ENCODE measurements at regions not wholly inside any gene's neighbourhood (a gene's known extent, or its start where the extent isn't known, plus 50 kb on each side); places are given as distances from the start of the nearest gene placed in this dataset.
A peak's percentile ranks its signal among the peaks of the same experiment; 100 is the strongest.

DNA sequence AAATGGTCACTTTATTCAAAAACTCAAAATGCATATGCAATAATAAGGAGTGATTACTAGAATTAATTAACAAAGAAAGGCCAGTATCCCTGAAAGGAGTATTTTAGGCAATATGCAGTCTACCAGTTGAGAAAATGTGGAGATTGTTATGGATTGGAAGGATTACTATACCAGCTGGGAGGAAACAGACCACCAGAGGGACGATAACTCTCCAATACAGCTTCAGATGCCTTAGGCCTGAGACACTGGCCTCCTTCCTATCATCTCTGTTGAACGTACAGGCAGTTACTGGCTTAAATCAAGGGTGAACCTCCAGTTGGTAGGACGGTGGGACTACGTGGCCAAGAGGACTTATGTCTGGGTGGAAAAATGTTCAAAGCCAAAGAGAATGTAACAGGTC, 336.4 kb upstream of the EPHA4 start:
- no peak for DNase-seq (ENCODE audit: low spot score)
- H3K4me2 ChIP-seq = no peak overlapping the region
- H3K27me3 ChIP-seq = no peaks in the 10 kb centered on the region
- H3K9me2 ChIP-seq (replicated peaks; ENCODE audit: insufficient read depth) = no peaks in the 10 kb centered on the region
- no peak overlapping the region for H3K4me3 ChIP-seq
- H3K27ac ChIP-seq = no peak overlapping the region
- H4K20me1 ChIP-seq (ENCODE audit: insufficient read depth, poor library complexity, severe bottlenecking) = no peaks in the 10 kb centered on the region
- no peaks in the 10 kb centered on the region for H3K36me3 ChIP-seq (replicated peaks; ENCODE audit: insufficient read depth, low read depth)
- H3K4me1 ChIP-seq (ENCODE audit: insufficient read depth) = no peaks in the 10 kb centered on the region
- TF ChIP-seq EZH2 (IDR thresholded peaks at IDR 0.05; ENCODE audit: borderline replicate concordance) (no peak), EZH2phosphoT487 (IDR thresholded peaks at IDR 0.05; ENCODE audit: low read depth, severe bottlenecking, unreplicated experiment) (no peak)
- TF ChIP-seq, protein P1, sequence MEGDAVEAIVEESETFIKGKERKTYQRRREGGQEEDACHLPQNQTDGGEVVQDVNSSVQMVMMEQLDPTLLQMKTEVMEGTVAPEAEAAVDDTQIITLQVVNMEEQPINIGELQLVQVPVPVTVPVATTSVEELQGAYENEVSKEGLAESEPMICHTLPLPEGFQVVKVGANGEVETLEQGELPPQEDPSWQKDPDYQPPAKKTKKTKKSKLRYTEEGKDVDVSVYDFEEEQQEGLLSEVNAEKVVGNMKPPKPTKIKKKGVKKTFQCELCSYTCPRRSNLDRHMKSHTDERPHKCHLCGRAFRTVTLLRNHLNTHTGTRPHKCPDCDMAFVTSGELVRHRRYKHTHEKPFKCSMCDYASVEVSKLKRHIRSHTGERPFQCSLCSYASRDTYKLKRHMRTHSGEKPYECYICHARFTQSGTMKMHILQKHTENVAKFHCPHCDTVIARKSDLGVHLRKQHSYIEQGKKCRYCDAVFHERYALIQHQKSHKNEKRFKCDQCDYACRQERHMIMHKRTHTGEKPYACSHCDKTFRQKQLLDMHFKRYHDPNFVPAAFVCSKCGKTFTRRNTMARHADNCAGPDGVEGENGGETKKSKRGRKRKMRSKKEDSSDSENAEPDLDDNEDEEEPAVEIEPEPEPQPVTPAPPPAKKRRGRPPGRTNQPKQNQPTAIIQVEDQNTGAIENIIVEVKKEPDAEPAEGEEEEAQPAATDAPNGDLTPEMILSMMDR (IDR thresholded peaks at IDR 0.05; ENCODE audit: poor library complexity) = no peak
- H2AFZ ChIP-seq = no peak overlapping the region
- H3K79me2 ChIP-seq = no peaks in the 10 kb centered on the region
- 54% methylated on average over 4 of the region's 4 CpGs for WGBS (ENCODE audit: low lambda C conversion rate, missing lambda C conversion rate)
- no peaks in the 10 kb centered on the region for H3K9me3 ChIP-seq (ENCODE audit: low read depth)

DNA sequence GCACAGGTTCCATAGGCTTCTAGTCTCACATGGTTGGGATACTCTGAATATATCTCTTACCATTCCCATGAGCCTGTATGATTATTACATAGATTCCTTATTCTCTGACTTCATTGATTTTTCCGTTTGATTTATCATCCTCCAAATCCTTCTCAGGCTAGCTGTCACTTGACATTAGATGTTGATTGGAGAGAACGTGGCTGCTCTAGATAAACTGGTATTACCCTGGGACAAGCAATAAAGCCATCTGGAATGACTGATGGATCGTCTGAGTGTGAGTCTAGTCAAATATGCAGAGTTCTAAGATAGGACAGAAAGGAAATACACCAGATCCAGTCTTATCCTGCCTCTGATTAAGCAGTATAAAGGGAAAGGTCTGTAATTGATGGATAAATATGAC, 325.6 kb upstream of the EPHA4 start:
- Histone ChIP-seq H3K4me3 (no peak overlapping the region), H3K4me2 (no peak overlapping the region), H3K79me2 (no peaks in the 10 kb centered on the region), H2AFZ (no peak overlapping the region), H3K27ac (no peak overlapping the region), H3K4me1 (ENCODE audit: insufficient read depth) (peaks cover 5% of the 10 kb centered on the region), H3K27me3 (no peaks in the 10 kb centered on the region), H3K9me2 (replicated peaks; ENCODE audit: insufficient read depth) (no peaks in the 10 kb centered on the region), H4K20me1 (ENCODE audit: insufficient read depth, poor library complexity, severe bottlenecking) (no peaks in the 10 kb centered on the region), H3K36me3 (replicated peaks; ENCODE audit: insufficient read depth, low read depth) (no peaks in the 10 kb centered on the region), H3K9me3 (ENCODE audit: low read depth) (no peaks in the 10 kb centered on the region)
- WGBS (ENCODE audit: low lambda C conversion rate, missing lambda C conversion rate) = 59% methylated on average over 3 of the region's 3 CpGs
- TF ChIP-seq, protein P1 (IDR thresholded peaks at IDR 0.05; ENCODE audit: poor library complexity) = no peak
- no peak for TF ChIP-seq EZH2 (IDR thresholded peaks at IDR 0.05; ENCODE audit: borderline replicate concordance)
- no peak for TF ChIP-seq EZH2phosphoT487 (IDR thresholded peaks at IDR 0.05; ENCODE audit: low read depth, severe bottlenecking, unreplicated experiment)
- DNase-seq (ENCODE audit: low spot score) = no peak

DNA sequence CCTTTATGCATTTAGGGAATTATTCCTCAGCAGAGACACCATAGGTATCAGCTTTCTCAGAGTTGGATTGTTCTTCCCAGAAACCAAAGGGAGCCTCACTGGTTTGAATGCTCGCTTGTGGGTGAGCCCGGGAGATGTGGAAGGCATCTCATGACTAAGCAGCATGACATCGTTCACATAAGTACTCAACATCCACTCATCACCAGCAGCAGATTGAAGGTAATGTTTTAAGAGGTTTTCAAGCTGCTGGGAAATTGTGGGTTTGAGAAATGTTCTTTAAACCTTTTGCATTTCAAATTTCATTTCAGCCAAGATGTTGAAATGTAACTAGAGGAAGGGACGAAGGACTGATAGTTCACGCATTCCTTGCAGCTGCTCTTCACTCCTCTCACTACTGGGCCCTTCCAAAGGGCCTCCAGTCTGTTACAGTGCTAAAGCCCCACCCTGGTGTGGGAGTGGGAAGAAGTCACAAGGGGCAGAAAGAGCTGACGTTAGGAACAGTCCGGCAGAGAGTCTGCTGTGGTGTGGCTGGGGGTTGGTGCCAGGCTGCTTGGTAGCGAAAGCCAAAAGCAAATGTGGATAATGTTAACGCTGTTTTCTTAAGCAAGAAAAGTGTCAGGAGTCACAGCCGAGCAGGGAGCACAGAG, 324.5 kb upstream of the EPHA4 start:
- Histone ChIP-seq H3K27ac (peak overlapping the region; percentile 27), H3K9me3 (ENCODE audit: low read depth) (no peaks in the 10 kb centered on the region), H3K36me3 (replicated peaks; ENCODE audit: insufficient read depth, low read depth) (no peaks in the 10 kb centered on the region), H3K9me2 (replicated peaks; ENCODE audit: insufficient read depth) (no peaks in the 10 kb centered on the region), H3K4me2 (no peak overlapping the region), H3K79me2 (no peaks in the 10 kb centered on the region), H3K4me1 (ENCODE audit: insufficient read depth) (peaks cover 5% of the 10 kb centered on the region), H3K4me3 (no peak overlapping the region), H4K20me1 (ENCODE audit: insufficient read depth, poor library complexity, severe bottlenecking) (no peaks in the 10 kb centered on the region), H3K27me3 (no peaks in the 10 kb centered on the region), H2AFZ (no peak overlapping the region)
- peak; percentile 19 for DNase-seq (ENCODE audit: low spot score)
- 63% methylated on average over 10 of the region's 10 CpGs for WGBS (ENCODE audit: low lambda C conversion rate, missing lambda C conversion rate)
- TF ChIP-seq EZH2phosphoT487 (IDR thresholded peaks at IDR 0.05; ENCODE audit: low read depth, severe bottlenecking, unreplicated experiment) (no peak), EZH2 (IDR thresholded peaks at IDR 0.05; ENCODE audit: borderline replicate concordance) (no peak)
- TF ChIP-seq, protein P1 (IDR thresholded peaks at IDR 0.05; ENCODE audit: poor library complexity) = no peak
